Inflammatory macrophage treated with lipopolysaccharide for 1 hour (primary cell): ENCODE measurements at regions not wholly inside any gene's neighbourhood (a gene's known extent, or its start where the extent isn't known, plus 50 kb on each side); places are given as distances from the start of the nearest gene placed in this dataset.

Experiments used
- DNase-seq, 2 donors: peaks; one replicate each; pipeline ENCODE4 v3.0.0-alpha.2; 2020 to 2022

DNA sequence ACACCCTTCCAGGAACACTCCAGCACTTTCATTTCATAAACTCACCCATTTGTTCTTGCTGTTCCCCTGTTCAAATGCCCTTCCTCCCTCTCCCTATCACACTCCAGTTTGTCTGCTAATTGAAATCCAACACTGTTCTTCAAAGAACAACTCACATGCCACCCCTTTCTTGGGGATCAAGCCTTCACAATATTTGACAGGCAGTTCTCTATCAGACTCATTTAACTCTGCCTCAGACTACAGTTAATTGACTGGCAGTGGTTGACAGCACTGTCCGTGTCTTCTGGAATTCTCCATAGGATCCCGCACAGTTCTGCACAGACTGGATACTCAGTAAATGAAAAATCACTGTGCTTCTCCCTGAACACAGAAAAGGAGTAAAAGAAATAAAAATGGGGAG lies 87.8 kb downstream of the PMP22 start:
- DNase-seq: no peak

DNA sequence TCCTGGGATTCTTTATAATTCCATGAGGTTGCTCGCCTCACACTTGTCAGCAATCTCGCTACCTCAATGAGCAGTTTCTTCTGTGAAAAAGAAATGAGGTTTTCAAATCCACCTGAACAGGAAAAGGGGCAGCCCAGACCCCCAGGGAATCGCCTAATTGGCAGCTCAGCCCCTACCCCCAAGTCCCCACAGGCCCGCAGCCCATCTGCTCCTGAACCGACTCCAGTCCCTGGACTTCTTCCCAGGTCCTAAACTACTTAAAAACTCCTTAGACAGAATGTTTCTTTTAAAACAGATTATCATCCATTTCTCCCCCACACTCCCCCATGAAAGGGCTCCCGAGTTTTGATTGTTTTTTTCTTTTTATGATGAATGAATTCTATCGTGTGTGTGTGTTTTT lies 89.8 kb downstream of the PMP22 start:
- no peak for DNase-seq

DNA sequence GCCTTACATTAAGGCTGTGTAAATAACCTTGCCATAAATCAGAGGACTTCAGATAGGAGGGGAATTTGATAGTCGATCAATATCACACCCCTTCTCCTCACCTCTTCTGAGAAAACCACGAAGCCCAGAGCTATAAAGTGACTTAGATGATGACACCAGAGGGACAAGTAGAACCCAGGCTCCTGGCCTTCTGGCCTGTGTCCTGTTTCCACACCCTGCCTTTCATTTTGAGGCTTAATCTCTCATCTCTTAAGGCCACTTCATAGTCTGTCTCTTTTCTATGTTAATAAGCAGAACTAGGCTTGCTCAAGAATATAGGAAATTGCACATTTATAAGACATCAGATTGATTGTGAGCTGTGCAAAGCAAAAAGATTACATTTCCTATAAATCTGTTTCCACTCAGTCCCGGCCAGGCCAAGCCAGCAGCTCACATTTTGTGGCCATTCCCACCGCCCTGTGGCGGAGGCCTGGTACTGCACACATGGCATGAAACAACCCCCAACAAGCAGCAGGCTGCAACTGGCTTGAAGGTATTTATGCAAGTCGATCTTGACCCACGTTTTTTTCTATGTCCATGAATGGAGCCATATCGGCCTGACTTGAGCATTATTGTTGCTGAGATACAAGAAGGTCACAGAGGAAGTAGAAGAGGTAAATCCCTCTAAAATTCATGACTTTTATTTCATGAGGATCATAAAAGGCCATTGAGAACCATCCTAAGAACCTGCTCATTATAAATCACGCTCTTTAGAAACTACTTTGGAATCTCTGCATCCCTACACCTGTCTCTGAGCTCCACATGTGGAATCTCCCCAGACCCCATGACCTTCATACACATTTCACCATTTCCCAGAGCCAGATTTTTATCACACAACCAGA lies 93.7 kb downstream of the PMP22 start:
- peak; percentile 35 to 70 for DNase-seq

DNA sequence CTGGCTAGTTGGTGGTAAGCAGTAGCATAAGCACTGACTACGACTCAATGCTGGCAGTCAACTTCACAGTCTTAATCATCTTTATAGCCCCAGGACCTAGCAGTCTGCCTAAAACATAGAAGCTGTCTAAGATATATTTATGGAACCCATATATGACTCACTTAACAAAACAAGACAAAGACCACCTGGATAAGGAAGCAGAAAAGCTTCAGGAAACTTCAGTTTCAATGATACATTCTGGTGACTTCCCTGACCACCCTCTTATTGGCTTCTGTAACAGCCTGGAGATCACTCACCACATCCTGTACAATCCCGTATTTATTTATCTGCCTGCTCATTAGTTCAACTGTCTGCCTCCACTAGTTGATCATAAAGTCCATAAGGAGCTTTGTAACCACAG lies 95.5 kb downstream of the PMP22 start:
- no peak for DNase-seq

DNA sequence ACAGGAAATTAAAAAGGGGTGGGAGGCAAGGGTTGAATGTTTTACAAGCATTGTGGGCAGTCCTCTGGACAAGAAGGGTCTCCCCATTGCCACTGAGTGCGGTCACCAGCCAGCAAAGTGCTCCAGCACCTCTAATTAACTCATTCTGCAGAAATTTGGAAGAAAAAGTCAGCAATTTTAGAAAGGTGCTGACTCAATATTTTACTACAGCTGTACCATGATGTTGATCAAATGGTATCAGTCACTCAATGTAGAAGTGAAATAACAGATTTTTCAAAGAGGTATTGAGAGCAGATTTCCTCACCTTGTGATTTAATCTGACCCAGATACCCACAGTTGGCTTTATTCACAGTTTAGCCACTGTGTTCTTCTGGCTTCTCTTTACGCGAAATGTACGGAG lies 96.7 kb downstream of the PMP22 start:
- no peak for DNase-seq

DNA sequence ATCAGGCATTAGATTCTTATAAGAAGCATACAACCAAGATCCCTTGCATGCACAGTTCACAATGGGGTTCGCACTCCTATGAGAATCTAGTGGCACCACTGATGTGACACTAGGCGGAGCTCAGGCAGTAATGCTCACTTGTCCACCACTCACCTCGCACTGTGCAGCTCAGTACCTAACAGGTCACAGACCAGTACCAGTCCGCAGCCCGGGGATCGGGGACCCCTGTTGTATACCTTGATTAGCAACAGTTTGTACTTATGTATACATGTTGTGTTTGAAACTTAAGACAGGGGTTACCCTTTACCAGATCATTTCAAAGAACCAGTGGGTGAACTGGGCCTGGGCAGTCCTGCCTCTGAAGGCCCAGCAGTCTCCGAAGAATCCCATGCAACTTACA lies 103.7 kb downstream of the PMP22 start:
- no peak for DNase-seq

DNA sequence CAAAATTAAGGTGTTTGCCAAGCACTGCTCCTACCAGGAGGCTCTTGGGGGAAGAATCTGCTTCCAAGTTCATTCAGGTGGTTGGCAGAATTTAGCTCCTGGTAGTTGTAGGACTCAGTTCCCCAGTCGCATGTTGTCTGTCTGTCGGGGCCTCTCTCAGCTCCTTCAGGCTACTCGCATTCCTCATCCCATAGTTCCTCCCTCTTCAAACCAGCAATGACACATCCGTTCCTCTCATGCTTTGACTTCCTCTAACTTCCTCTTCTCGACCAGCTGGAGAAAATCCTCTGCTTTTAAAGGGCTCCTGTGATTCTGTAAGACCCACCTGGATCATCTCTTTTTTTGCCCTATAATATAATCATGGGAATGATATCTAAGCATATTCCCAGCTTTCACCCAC lies 108.1 kb downstream of the PMP22 start:
- peak; percentile 34 to 47 for DNase-seq

DNA sequence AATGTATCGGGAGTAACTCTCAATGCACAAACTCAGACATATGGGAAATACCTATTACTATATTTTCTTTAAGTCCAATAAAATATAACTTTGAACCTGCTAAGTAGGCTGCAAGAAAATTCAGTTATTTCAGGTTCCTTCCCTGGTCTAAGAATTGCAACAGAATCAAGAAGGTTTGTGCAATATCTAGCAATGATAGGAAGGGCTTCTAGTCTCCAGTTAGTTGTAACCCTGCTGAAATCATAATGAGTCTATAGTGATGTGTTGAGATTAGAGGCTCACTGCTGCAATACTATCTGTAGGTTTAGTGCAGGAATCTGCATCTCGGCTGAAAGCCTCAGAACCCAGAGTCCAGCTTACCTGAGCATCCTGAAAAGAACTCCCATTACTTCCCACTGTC lies 110.5 kb downstream of the PMP22 start:
- peak; percentile 13 to 16 for DNase-seq

DNA sequence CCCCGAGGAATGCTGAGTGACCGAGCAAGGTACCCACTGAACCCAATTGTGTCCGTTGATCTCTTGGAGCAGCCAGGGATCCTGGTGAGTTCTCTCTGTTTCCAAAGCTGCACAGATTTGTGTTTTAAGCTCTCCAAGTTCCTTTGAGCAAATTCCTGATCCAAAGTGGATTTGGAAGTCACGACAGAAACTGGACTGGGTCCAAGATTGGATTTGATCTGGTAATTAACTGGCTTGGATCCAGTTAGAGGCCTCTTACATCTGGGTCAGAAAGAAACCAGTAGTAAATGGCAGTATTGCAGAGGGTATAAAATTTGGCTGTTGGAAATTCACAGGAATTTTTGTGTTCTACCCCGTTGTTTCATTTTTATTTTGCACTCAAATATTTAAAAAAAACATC lies 119.5 kb downstream of the PMP22 start:
- no peak for DNase-seq

DNA sequence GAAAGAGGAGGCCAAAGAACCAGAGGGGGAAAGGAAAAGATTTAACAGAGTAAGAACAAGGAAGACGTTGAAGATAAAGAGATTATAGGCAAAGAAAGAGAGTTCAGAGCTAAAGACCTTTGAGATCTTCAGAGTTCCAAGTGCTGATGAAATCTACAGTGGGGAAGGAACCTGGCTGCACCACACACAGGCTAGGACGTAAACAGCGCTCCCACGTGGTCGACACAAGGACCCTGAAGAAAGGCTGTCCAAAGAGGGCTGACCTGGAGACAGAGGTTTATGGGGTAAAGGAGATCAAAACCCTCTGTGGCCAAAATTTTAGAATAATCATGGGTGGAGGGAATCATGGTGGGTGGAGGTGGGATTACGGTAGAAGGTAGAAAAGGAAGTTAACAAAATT lies 121.6 kb downstream of the PMP22 start:
- no peak for DNase-seq

DNA sequence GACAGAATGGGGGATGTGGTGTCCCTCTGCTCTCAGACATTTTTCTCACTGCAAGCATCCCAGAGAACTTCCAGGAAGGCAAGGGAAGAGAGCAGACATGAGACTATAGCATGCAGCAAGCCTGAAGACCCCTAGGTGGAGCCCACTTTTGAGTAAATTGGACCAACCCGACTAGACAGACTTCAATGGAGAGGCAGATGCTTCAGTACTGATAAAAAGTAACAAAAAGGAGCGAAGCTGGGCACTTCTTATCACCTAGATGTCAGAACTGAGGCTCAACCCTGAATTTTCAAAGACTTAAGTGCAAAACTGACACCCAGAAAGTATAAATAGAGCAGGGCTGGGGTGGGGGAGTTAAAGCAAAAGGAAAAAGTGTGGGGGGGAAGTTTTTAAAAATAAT lies 130.8 kb downstream of the PMP22 start:
- no peak for DNase-seq

DNA sequence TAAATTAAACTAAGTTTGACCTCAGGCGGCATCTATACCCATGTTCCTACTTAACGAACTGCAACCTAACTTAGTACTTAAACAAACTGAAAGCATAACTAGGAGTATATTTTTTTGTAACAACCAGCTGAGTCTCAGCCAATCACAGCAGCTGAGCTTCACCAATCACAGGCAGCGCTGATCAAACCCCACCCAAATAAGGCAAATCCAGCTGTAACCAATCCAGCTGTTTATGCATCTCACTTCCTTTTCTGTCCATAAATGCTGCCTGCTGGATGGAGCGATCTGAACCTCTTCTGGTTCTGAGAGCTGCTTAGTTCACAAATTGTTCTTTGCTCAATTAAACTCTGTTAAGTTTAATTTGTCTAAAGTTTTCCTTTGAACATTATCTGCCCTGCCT lies 131.3 kb downstream of the PMP22 start:
- no peak for DNase-seq

DNA sequence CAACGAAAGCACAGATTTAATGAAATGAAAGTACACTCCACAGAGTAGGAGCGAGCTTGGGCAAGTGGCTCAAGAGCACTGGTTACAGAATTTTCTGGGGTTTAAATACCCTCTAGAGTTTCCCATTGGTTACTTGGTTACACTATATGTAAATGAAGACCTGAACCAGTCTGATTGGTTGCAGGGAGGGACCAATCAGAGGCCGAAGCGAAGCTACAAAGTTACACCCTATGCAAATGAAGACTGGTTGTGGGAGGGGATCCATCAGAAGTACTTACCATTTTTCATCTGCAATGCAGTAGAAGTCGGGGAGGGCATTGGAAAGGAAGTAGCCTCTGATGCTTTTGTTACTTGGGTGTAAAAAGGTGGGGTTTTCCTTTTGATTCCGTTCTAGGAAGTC lies 132.0 kb downstream of the PMP22 start:
- DNase-seq: no peak

DNA sequence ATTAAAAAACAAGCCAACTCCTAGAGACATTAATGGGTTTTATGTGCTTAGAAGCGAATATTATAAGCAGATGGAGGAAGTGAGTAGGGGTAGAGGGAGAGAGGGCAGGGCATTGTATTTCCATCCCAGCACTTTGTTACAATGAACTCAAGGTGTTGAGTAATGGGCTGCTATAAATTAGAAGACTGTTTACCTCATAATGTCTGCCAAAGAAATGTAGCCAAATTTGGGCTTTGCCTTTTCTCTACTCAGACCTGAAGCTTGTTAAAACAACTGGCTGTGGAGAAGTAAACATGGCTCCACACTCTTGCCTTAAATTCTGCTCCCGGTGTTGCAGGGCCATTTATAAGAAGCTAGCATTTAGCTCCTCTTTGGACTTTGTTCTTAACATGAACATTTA lies 134.7 kb downstream of the PMP22 start:
- no peak for DNase-seq

DNA sequence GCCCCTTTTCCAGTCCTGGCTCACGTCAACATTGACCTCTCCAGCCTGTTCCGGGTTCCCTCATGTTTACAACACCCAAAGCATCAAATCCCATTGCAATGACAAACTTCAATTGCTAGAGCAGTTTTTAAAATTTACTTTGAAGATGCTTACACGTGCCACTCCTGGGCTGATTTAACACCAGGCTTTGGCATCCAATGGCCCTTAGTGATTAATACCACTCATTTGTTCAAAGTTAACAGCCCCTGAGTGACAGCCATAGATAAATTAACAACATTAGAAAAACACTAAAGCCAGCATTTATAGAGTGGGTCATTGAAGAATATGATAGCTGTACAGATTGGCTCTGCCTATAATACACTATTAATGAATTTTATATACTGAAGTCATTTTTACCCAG lies 135.1 kb downstream of the PMP22 start:
- DNase-seq: no peak

DNA sequence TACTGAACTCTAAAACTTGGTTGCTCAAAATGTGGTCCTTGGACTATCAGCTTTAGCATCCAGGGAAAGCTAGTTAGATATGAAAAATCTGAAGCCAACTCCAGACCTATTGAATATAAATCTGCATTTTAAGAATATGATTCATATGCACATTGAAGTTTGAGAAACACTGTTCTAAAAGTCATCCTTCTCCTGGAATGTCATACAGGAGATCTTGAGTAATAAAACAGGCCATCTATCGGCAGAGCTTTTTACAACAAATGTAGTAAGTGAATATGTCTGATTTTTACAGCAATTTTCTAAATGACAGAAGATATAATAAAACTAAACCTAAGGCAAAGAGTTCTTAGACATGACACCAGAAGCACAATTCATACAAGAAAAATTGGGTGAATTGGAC lies 140.4 kb downstream of the PMP22 start:
- no peak for DNase-seq

DNA sequence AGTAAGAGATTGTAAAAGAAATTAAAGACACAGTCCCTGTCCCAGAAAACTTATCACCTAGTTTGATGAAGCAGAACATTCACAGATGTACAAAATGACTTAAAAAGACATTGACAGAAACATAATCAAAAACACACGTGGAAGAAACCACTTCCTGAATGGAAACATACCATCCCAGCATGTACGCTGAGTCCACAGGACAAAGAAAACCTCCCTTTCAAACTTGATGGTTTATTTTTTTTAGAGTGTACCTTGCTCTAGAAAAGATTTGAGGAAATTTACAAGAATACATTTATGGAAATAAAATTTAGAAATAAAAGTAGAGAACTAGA lies 140.9 kb downstream of the PMP22 start:
- DNase-seq: no peak

DNA sequence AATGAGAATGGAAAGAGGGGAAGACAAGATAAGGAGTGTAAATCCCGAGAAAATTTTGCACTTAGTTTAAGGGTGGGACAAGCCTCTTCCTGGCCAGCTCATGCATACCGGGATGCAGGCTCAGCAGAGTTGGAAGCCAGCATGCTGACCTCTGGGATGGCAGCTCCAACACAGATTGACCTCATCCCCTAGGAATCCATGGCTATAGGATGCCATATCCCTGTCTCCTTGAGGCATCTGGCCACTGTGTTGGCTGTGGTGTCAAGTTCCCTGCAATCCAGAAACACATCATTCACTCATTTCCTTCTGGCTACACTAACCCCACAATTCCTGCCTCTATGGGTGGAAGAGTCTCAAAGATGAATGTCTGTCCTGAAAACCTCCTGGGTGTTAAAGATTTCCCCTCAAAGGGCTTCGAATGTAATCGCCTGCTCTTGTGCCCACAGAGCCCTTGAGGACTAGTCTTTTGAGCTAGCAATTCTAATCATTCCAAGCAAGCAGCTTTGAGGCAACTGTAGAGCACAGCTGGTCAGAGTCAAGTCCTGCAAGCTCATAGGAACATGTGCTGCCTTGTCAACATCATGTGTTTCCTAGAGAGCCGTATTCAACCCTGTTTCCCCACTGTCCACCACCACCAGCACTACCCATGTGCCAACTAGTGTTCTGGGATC lies 141.4 kb downstream of the PMP22 start:
- no peak for DNase-seq

DNA sequence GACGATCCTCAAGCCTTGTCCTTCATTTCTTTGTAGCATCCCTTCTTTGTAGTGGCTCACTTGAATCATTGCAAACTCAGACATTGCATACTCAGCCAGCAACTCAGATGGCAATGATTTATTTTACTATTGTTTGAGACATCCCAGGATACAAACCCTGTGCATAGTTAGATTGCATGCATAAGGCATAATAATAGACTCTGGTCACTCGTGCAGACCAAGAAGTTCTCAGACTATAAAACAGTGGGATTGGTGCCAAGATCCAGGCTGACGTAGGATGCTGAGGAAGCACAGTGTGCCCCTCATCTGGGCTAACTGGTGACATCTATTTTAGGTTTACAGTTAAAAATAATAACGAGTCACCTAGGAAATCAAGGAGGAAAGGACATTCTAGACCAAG lies 142.3 kb downstream of the PMP22 start:
- DNase-seq: no peak

DNA sequence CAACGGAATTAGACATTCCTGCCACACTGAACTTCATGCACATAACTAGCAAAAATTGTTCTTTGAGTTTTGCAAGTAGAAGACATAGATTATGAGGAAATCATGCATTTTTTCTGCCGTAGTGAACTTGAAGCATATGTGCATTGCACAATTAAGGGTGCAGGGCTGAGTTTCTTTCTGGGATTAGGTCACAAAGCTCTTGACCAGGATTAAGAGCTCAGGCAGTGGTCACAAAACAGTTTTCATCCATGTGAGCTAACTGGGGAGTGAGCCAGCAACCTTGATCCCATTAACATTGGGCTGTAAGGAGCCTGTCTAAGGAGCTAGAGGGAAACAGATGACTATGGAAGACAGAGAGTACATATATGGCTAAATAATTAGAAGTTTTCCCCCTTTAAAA lies 143.7 kb downstream of the PMP22 start:
- DNase-seq: no peak

DNA sequence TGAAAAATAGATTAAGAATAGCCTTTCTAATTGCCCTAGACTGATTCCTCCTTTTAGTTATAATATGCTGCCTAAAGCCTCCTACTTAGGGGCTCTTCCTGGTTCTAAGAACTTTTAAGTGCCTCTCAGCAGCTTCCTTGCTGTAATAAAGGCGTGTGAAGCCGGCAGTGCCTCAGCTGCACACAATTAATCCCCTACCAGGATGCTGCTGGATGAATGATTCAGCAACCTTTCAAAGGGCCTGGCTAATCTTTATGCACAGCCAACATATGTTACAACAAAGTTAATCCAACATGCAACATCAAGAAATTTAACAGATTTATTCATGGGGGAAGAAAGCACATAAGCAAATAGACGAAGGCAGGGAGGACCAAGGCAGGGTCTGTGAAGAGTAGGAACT lies 145.2 kb downstream of the PMP22 start:
- DNase-seq: no peak

DNA sequence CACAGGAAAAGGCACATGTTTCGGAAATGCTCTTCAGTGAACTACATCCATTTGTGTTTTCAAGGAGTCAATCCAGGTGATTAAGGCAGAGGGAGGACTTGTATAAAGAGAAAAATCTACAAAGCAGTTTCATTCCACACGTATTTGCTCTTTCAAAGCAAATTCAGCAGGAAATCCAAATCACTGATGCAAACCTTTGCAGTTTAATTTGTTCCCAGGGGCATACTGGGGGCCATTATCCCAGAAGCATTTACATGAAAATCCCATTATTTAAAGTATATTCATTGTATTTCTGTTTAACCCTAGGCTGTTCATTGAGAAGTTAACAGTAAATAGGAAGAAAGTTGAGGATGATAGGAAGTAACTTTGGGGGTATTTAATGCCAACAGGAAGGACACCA lies 147.9 kb downstream of the PMP22 start:
- DNase-seq: no peak

DNA sequence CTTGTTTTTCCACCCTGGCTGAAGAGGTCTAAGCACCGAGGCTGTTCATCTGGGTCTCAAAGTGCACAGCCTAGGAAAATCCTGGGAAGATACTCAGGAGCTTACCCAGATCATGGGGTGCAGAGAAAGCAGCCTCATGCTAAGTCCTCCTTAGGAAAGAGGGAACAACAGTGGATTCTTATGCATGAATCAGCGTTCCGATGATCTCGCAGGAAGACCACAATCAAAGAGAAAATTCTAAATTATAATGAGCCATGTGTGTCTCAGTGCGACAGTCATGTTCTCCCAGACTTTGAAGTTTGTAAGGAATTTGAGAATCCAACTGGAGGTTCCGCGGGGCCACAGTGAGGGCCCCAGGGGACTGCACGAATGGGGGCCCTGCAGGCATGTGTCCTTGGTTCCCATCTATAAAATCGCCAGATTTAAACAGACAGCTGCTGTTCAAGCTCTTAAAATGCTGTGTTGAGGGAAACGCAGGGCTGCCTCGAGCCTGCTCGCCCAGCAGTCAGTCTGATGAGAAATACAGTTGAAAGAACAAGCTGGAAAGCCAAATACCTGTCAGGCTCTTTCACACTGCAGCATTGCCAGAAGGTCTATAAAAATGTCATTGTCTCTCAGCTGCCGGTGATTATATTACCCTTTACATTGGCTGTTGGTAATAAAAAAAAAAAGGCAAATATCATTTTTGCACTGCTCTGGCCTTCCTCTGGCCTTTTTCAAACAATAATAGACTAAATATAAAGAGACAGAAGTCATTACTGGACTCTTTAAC lies 152.1 kb downstream of the PMP22 start:
- no peak for DNase-seq

DNA sequence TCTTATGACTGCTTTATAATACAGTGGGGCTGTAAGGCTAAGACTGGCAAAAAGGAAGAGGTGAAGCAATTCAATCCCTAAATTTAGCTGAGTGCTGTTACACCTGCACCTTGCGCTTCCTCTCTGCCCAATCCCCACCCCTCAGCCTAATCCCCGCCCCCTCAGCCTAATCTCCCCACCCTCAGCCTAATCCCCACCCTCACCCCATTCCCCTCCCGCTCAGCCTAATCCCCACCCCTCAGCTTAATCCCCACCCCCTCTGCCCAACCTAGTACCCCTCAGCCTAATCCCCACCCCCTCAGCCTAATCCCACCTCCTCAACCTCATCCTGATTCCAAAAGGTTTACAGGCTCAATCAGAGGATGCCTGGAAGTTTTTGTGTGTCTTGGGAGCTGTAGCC lies 155.5 kb downstream of the PMP22 start:
- no peak for DNase-seq
